ENCODE measurements at regions not wholly inside any gene's neighbourhood (a gene's known extent, or its start where the extent isn't known, plus 50 kb on each side); places are given as distances from the start of the nearest gene placed in this dataset.

- Histone ChIP-seq H3K36me3 (no peaks in the 10 kb centered on the region), H3K27ac (no peak overlapping the region), H3K4me3 (no peak overlapping the region), H3K9me3 (no peaks in the 10 kb centered on the region), H3K27me3 (peaks cover 0 to 5% (median 0%) of the 10 kb centered on the region in 4 donors), H3K4me1 (peaks cover 0 to 9% (median 0%) of the 10 kb centered on the region in 3 donors)
- 79 to 87% methylated on average over 2 to 3 of the region's 3 CpGs for WGBS, 2 donors
- no peak for DNase-seq
- intact Hi-C loops (cut with DNase I), result no loop called here
- TF ChIP-seq POLR2A (IDR thresholded peaks at IDR 0.05) (no peak), CTCF (IDR thresholded peaks at IDR 0.05) (no peak)
Observed at GRCh38 chr1:94596260-94596659, 54.7 kb upstream of the F3 start.

GRCh38 chr1:94595658-94596057 is 54.1 kb upstream of the F3 start:
- WGBS, 2 donors, result 23 to 48% methylated on average over 2 of the region's 5 CpGs
- Histone ChIP-seq H3K27ac (no peak overlapping the region), H3K36me3 (no peaks in the 10 kb centered on the region), H3K4me3 (no peak overlapping the region), H3K9me3 (no peaks in the 10 kb centered on the region), H3K4me1 (peaks cover 0 to 9% (median 1%) of the 10 kb centered on the region in 3 donors), H3K27me3 (peaks cover 0 to 3% (median 0%) of the 10 kb centered on the region in 4 donors)
- no peak for DNase-seq
- intact Hi-C loops (cut with DNase I), result no loop called here
- TF ChIP-seq POLR2A (IDR thresholded peaks at IDR 0.05) (no peak), CTCF (IDR thresholded peaks at IDR 0.05) (no peak)

GRCh38 chr1:94593611-94594010 is 52.1 kb upstream of the F3 start:
- Histone ChIP-seq H3K27ac (no peak overlapping the region), H3K27me3 (no peaks in the 10 kb centered on the region), H3K9me3 (no peaks in the 10 kb centered on the region), H3K36me3 (no peaks in the 10 kb centered on the region), H3K4me3 (no peak overlapping the region), H3K4me1 (peaks cover 0 to 18% (median 6%) of the 10 kb centered on the region in 3 donors)
- WGBS, 2 donors, result 76 to 81% methylated on average over 5 to 6 of the region's 8 CpGs
- no peak for DNase-seq
- TF ChIP-seq POLR2A (IDR thresholded peaks at IDR 0.05) (no peak), CTCF (IDR thresholded peaks at IDR 0.05) (no peak)
- intact Hi-C loops (cut with DNase I), result no loop called here

GRCh38 chr1:94592571-94592920 is 51.0 kb upstream of the F3 start:
- H3K4me1 ChIP-seq, result peaks cover 0 to 18% (median 6%) of the 10 kb centered on the region in 3 donors
- no peak overlapping the region for H3K4me3 ChIP-seq
- 79 to 96% methylated on average over 2 of the region's 2 CpGs for WGBS, 2 donors
- intact Hi-C loops (cut with DNase I), result no loop called here
- TF ChIP-seq CTCF (IDR thresholded peaks at IDR 0.05), result no peak
- TF ChIP-seq POLR2A (IDR thresholded peaks at IDR 0.05), result no peak
- no peak overlapping the region for H3K27ac ChIP-seq
- no peaks in the 10 kb centered on the region for H3K27me3 ChIP-seq
- no peak for DNase-seq
- no peaks in the 10 kb centered on the region for H3K9me3 ChIP-seq
- no peaks in the 10 kb centered on the region for H3K36me3 ChIP-seq

- TF ChIP-seq POLR2A (IDR thresholded peaks at IDR 0.05), result no peak
- TF ChIP-seq CTCF (IDR thresholded peaks at IDR 0.05), result no peak
- H3K4me3 ChIP-seq, result no peak overlapping the region
- DNase-seq, result no peak
- no peaks in the 10 kb centered on the region for H3K27me3 ChIP-seq
- H3K4me1 ChIP-seq, result peaks cover 0 to 18% (median 6%) of the 10 kb centered on the region in 3 donors
- no peaks in the 10 kb centered on the region for H3K9me3 ChIP-seq
- no peak overlapping the region for H3K27ac ChIP-seq
- H3K36me3 ChIP-seq, result no peaks in the 10 kb centered on the region
- intact Hi-C loops (cut with DNase I), result no loop called here
- 83 to 84% methylated on average over 7 of the region's 7 CpGs for WGBS, 2 donors
Observed at GRCh38 chr1:94591823-94592570, 50.4 kb upstream of the F3 start.

Small RNA genes lying in the stretch of these regions (small RNA-seq; reads per million reads assigned to genes)
- 0 reads per million in 4 donors for gene MIR378G
